Ishikawa (cell line): ENCODE measurements at regions not wholly inside any gene's neighbourhood (a gene's known extent, or its start where the extent isn't known, plus 50 kb on each side); places are given as distances from the start of the nearest gene placed in this dataset.

Source experiments
- EGR1 ChIP-seq: IDR thresholded peaks from 2 replicates; pipeline ENCODE4 v1.6.1; 2012
- EP300 ChIP-seq: IDR thresholded peaks from 2 replicates; pipeline ENCODE4 v1.6.1; 2012; ENCODE audit warnings: borderline replicate concordance
- MAX ChIP-seq: IDR thresholded peaks from 2 replicates; pipeline ENCODE4 v1.6.1; 2012
- REST ChIP-seq: IDR thresholded peaks from 2 replicates; pipeline ENCODE4 v1.6.1; 2012; ENCODE audit warnings: low read depth, mild to moderate bottlenecking
- TAF1 ChIP-seq: IDR thresholded peaks from 2 replicates; pipeline ENCODE4 v1.6.1; 2012; ENCODE audit warnings: low read depth, mild to moderate bottlenecking
- TEAD4 ChIP-seq: IDR thresholded peaks from 2 replicates; pipeline ENCODE4 v1.6.1; 2012

GRCh38 chrX:116881961-116882360 lies 419.2 kb upstream of the CT83 start:
- TF ChIP-seq MAX (no peak), TAF1 (no peak), EGR1 (no peak), REST (no peak), TEAD4 (no peak), EP300 (no peak)
